GM12878 (cell line): ENCODE measurements at regions not wholly inside any gene's neighbourhood (a gene's known extent, or its start where the extent isn't known, plus 50 kb on each side); places are given as distances from the start of the nearest gene placed in this dataset.

ENCODE experiments used
- CHD2 ChIP-seq: IDR thresholded peaks from 2 replicates; pipeline ENCODE4 v1.6.1; 2011; ENCODE audit warnings: low read depth, low read length, improper control_type of control experiment, borderline replicate concordance
- CTCF ChIP-seq, 3 experiments: IDR thresholded peaks in 2 of 3; conservative IDR thresholded peaks in 1 of 3; 2 replicates each; pipeline ENCODE4 v1.5.1; 2011; ENCODE audit warnings: low read depth in 3 of 3, low read length in 3 of 3, mild to moderate bottlenecking in 3 of 3, control low read depth in 2 of 3, moderate library complexity in 2 of 3, inconsistent platforms in 1 of 3, mixed read lengths in 1 of 3; ENCODE audit not compliant: control insufficient read depth in 2 of 3, insufficient read depth in 1 of 3; ENCODE audit errors: extremely low read depth in 1 of 3
- MYC ChIP-seq: IDR thresholded peaks from 2 replicates; pipeline ENCODE4 v1.6.1; 2011; ENCODE audit warnings: mild to moderate bottlenecking, low read length, moderate library complexity, inconsistent platforms; ENCODE audit not compliant: insufficient read depth, insufficient replicate concordance, insufficient read length, severe bottlenecking
- RAD21 ChIP-seq: IDR thresholded peaks from 2 replicates; pipeline ENCODE4 v1.6.1; 2011; ENCODE audit warnings: mild to moderate bottlenecking, low read depth, low read length, moderate library complexity; ENCODE audit not compliant: insufficient read depth
- SRF ChIP-seq, 2 experiments: IDR thresholded peaks; 2 replicates each; pipeline ENCODE4 v1.6.1; 2011; ENCODE audit warnings: low read depth in 2 of 2, low read length in 2 of 2, mild to moderate bottlenecking in 1 of 2, moderate library complexity in 1 of 2
- YBX1 ChIP-seq: fragments of 450-650 bp; IDR thresholded peaks from 2 replicates; pipeline ENCODE4 v1.6.1; 2016; ENCODE audit warnings: antibody characterized with exemption
- TF ChIP-seq, protein P1 (sequence below): IDR thresholded peaks from 2 replicates; pipeline ENCODE4 v1.6.1; 2012; ENCODE audit warnings: low read length, inconsistent platforms

DNA sequence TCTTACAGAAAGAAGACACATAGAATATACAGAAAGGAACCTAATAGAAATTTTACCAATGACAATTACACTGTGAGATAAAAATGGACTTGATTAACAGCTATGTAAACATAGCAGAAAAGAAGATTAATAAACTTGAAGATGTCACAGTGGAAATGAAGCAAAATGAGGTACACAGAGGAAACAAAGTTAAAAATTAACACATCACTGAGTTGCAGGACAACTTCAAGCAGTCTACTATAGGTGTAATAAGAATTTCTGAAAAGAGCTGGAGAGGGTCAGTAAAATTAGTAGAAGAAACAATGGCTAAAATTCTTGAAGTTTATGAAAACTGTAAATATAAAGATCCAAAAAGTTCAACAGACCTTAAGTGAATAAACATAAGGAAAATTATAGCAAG lies 738.7 kb downstream of the C12orf50 start:
- TF ChIP-seq CHD2 (no peak), SRF (IDR thresholded peaks at IDR 0.05; ENCODE audit: low read depth in 2 of 2, low read length in 2 of 2) (no peak), CTCF (IDR thresholded peaks at IDR 0.05 in 2 of 3, conservative IDR thresholded peaks at IDR 0.05 in 1 of 3; ENCODE audit: control insufficient read depth in 2 of 3, extremely low read depth in 1 of 3, insufficient read depth in 1 of 3, low read depth in 3 of 3, low read length in 3 of 3) (no peak), MYC (no peak), YBX1 (no peak), RAD21 (no peak)
- TF ChIP-seq, protein P1, sequence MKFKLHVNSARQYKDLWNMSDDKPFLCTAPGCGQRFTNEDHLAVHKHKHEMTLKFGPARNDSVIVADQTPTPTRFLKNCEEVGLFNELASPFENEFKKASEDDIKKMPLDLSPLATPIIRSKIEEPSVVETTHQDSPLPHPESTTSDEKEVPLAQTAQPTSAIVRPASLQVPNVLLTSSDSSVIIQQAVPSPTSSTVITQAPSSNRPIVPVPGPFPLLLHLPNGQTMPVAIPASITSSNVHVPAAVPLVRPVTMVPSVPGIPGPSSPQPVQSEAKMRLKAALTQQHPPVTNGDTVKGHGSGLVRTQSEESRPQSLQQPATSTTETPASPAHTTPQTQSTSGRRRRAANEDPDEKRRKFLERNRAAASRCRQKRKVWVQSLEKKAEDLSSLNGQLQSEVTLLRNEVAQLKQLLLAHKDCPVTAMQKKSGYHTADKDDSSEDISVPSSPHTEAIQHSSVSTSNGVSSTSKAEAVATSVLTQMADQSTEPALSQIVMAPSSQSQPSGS = no peak
